C4-2B (cell line): ENCODE measurements at regions not wholly inside any gene's neighbourhood (a gene's known extent, or its start where the extent isn't known, plus 50 kb on each side); places are given as distances from the start of the nearest gene placed in this dataset.
A peak's percentile ranks its signal among the peaks of the same experiment; 100 is the strongest.

Experiments used
- ZFX ChIP-seq: fragments of 450-650 bp; IDR thresholded peaks from 2 replicates; pipeline ENCODE4 v1.6.1; 2017
- TF ChIP-seq, protein P1 (sequence below): fragments of 450-650 bp; conservative IDR thresholded peaks from 2 replicates; pipeline ENCODE4 v1.5.1; 2017; ENCODE audit warnings: mild to moderate bottlenecking

- TF ChIP-seq, protein P1, sequence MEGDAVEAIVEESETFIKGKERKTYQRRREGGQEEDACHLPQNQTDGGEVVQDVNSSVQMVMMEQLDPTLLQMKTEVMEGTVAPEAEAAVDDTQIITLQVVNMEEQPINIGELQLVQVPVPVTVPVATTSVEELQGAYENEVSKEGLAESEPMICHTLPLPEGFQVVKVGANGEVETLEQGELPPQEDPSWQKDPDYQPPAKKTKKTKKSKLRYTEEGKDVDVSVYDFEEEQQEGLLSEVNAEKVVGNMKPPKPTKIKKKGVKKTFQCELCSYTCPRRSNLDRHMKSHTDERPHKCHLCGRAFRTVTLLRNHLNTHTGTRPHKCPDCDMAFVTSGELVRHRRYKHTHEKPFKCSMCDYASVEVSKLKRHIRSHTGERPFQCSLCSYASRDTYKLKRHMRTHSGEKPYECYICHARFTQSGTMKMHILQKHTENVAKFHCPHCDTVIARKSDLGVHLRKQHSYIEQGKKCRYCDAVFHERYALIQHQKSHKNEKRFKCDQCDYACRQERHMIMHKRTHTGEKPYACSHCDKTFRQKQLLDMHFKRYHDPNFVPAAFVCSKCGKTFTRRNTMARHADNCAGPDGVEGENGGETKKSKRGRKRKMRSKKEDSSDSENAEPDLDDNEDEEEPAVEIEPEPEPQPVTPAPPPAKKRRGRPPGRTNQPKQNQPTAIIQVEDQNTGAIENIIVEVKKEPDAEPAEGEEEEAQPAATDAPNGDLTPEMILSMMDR, result peak; percentile 61
- no peak for TF ChIP-seq ZFX
Observed at GRCh38 chr3:116517308-116517707, 72.0 kb upstream of the LSAMP start.
